AG09319 (cell line): ENCODE measurements at regions not wholly inside any gene's neighbourhood (a gene's known extent, or its start where the extent isn't known, plus 50 kb on each side); places are given as distances from the start of the nearest gene placed in this dataset.

ENCODE experiments used
- DNase-seq: peaks from one replicate; pipeline ENCODE4 v3.0.0-alpha.2; 2010; ENCODE audit warnings: low read depth; ENCODE audit errors: extremely low read depth
- CTCF ChIP-seq: IDR thresholded peaks from 2 replicates; pipeline ENCODE4 v1.5.1; 2011; ENCODE audit warnings: low read depth, mild to moderate bottlenecking, inconsistent platforms, low read length, moderate library complexity

GRCh38 chr15:62546628-62547027 lies 381.5 kb upstream of the C2CD4B start:
- no peak for TF ChIP-seq CTCF

GRCh38 chr15:62547584-62547983 lies 382.5 kb upstream of the C2CD4B start:
- no peak for DNase-seq
- no peak for TF ChIP-seq CTCF

More at GRCh38 chr15:62546628-62547027, 381.5 kb upstream of the C2CD4B start:
- DNase-seq: no peak

GRCh38 chr15:62549345-62549970 lies 384.4 kb upstream of the C2CD4B start:
- no peak for DNase-seq
- peak; percentile 25 for TF ChIP-seq CTCF

GRCh38 chr15:62550106-62550505 lies 385.0 kb upstream of the C2CD4B start:
- TF ChIP-seq CTCF: no peak

GRCh38 chr15:62552444-62552843 lies 387.4 kb upstream of the C2CD4B start:
- no peak for TF ChIP-seq CTCF
- DNase-seq: no peak

More at GRCh38 chr15:62550106-62550505, 385.0 kb upstream of the C2CD4B start:
- DNase-seq: no peak

- TF ChIP-seq CTCF: no peak
- DNase-seq: no peak
These were observed 389.0 kb upstream of the C2CD4B start for GRCh38 chr15:62553911-62554563.

- TF ChIP-seq CTCF: no peak
- DNase-seq: peak; percentile 29
These were observed 393.7 kb upstream of the C2CD4B start for GRCh38 chr15:62558640-62559380.
